ENCODE measurements at regions not wholly inside any gene's neighbourhood (a gene's known extent, or its start where the extent isn't known, plus 50 kb on each side); places are given as distances from the start of the nearest gene placed in this dataset.
"Not testable (repeated sequence)": the region's sequence is repeated elsewhere in the genome, so short reads cannot be mapped to it uniquely, and the experiment has no call there.

DNA sequence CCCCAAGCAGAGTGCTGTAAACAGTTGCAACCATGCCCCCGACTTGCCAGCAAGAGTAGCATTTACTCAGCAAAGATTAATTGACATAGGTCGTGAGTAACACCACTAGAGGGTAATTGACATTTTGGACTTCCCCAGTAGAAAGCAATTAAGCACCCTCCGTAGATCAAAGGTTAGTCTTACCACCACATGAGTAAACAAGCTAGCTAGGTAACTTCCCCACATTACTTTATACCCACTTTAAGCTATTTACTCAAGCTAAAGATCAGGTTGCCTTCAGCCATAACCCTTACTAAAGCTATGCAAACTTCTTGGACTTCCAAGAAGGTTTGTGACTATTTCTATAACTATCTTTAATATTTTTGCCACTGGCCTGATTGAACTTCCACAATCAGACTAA is 1072.7 kb downstream of the OTOL1 start:
- no peak for DNase-seq

DNA sequence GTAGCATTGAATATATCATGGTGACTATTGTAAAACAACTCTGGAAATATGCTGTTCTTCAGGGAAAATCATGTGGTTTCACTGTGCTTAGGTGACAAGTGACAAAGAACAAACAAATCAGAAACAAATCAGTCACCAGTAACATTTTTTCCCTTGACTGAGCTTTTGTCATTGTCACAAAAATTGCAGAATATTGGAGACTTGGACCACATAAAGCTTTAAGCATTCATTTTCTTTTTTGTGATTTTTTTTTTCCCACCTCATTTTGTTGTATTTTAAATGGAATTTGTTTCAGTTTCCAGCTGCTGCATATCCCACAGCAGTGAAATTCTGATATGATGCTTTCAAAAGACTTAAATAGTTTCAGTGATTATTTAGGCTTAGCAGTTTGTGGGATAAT is 1088.4 kb downstream of the OTOL1 start:
- no peak for DNase-seq

DNA sequence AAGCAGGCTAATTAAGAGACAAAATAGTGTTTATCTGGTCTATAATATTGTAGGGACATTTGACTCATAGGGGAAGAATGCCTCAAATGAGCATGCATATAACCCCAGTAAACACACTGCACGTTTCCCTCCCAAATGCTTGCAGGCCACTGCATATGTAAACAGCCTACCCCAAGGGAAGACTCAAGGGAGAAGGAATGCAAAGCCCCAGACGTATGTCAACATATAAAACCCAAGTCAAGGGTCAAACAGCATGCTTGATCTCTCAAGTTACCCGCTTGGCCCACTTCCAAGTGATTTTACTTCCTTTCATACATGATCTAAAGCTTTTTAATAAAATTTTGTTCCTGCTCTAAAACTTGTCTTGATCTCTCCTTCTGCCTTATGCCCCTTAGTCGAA is 1090.0 kb downstream of the OTOL1 start:
- peak; percentile 55 for DNase-seq

DNA sequence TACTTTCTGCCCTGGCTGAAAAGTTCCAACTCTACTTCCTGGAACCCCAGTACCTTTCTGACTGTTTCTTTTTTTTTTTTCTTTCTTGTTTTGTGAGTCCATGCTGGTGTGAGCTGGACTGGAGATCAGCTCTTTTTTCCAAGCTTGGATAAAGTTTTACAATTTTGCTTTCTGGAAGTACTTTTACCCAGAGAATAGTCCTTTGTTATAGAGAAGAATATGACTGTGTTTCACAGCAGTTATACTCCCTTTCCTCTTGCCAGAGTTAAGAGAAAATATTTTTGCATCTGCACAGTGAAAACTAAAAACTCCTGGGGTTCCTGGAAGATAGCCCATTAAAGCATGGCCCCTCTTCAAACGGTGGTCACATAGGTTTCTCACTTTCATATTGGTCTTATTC is 1100.6 kb downstream of the OTOL1 start:
- no peak for DNase-seq

DNA sequence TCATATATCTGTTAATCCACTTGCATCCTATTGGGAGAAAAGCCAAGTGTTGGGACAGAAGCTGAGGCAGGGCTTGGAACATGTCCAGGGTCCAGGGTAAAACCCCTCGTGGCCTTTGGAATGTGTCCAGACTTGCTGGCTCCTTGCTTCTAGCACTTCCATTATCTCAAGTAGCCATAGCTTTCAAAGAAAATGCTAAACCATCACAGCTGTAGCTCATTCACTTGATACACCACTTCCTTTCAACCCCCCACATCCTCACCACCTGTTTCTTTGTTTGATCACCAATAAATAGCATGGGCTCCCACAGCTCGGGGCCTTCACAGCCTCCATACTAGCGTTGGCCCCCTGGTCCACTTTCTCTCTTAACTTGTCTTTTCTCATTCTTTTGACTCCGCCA is 1101.9 kb downstream of the OTOL1 start:
- not testable (repeated sequence) for DNase-seq

DNA sequence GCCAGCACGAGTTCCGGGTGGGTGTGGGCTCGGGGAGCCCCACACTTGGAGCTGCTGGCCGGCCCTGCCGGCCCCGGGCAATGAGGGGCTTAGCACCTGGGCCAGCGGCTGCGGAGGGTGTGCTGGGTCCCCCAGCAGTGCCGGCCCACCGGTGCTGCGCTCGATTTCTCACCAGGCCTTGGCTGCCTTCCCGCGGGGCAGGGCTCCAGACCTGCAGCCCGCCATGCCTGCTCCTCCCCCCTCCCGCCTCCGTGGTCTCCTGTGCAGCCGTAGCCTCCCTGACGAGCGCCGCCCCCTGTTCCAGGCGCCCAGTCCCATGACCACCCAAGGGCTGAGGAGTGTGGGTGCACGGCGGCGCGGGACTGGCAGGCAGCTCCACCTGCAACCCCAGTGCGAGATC is 1103.1 kb downstream of the OTOL1 start:
- not testable (repeated sequence) for DNase-seq

DNA sequence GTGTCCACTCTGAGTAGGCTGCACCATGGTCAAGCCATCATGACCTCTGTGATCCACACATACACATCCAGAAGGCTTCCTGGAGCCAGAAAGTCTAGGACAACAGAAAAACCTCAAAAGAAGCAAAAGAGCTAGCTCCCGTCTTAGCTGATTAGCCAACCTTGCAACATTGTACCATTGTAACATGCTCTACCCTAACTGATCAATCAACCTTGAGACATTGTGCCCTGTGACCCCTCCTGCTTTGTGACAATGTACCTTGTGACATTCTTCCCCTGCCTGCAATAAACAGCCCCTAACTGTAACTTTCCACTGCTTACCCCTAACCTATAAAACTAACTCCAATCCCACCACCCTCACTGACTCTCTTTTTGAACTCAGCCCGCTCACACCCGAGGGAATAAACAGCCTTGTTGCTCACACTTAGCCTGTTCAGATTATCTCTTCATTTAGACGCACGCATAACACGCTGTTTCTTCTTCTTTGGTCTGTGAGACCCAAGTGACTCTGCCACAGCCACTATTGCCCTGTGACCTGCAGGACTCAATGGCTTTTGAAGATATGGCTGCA is 1104.6 kb downstream of the OTOL1 start:
- DNase-seq = no peak

DNA sequence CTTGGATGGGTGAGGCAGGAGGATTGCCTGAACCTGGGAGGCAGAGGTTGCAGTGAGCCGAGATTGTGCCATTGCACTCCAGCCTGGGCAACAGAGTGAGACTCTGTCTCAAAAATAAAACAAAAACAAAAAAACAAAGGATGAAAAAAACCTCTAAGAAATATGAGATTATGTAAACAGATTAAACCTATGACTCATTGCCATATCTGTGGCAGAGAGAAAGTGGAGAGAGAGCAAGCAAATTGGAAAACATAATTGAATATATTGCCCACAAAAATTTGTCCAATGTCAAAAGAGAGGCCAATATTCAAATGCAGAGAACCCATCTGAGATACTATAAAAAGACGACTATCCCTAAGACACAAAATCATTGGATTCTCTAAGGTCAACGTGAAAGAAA is 1106.0 kb downstream of the OTOL1 start:
- DNase-seq = peak; percentile 9

DNA sequence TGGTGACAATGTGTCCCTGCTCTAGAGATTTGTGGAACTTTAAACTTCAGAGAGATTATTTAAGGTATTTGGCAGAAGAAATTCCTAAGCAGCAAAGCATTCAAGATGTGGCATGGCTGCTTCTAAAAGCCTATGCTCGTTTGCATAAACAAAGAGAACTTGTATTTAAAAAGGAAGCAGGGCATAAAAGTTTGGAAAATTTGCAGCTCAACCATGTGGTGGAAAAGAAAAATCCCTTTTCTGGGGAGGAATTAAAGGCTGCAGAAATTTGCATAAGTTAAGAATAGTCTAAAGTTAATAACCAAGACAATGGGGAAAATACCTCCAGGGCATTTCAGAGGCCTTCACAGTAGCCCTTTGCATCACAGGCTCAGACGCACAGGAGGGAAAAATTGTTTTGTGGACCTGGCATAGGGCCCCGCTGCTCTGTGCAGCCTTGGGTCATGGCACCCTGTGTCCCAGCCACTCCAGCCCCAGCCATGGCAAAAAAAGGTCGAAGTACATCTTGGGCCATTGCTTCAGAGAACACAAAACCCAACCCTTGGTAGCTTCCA is 1109.1 kb downstream of the OTOL1 start:
- no peak for DNase-seq

DNA sequence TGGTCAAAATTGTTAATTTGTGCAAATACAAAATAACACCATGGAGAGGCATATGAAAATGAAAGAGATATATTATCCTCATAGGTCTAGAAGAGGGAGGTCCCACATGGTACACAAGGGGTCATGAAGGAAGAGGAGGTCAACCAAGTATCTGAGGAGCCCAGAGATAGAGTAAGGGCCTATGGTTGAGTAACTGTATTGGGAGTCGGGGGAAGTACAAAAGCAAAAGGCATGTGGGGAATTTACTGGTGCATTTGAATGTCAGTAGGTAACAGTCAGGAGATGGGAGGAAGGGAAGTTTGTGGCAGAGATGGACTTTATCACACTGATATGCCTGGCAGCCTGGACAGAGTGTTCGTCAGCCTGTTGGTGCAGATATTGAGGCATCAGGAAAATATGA is 1113.7 kb downstream of the OTOL1 start:
- no peak for DNase-seq

DNA sequence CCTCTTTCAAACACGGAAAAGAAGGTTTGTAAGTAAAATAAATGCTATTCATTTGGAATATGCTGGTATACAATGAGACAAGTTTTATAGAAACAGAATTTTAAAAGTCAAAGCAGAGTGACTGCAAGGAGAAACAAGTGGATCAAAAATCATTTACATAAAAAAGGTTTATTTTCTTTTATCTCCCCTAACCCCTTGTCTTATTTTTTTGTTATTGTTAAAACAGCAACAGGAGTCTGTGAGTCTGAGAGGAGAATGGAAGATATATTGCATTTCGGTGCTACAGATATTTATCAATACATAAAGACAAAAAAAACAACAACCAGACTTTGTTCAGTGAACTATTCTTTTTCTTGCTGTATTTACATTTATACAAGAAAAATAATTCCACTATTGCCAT is 1116.4 kb downstream of the OTOL1 start:
- DNase-seq = no peak

DNA sequence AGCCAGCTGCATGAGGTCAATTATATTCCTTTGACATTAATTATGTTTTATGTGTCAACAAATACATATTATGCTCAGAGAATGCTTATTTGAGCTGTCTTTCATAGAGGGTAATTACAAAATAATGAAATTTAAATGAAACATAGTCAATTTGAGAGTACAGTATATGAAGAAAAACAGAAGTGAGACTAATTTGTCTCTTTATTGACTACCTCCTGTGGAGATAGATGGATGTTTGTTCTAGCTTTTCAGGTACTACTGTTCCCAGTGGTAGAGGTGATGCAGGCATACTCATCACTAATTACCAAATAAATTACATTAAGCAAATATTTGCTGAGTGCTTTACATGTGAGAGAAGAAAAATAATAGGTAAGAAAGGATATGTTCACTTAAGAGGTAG is 1129.6 kb downstream of the OTOL1 start:
- no peak for DNase-seq

DNA sequence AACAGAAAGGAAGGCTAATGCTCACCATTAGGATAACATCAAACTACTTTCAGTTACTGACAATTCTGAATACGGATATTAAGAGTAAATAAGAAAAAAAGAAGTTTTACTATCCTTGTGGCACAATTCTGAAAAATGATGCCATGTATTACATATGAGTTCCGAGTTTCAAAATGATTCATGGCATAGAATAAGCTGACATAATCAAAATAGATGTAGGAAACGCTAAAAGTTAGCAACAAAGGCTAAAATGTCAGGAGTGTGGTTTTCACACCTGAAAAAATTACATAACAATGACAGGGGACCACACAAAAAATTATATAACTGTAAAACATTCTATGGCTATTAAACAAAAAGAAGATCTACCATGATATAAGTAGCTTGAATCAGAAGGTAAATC is 1131.9 kb downstream of the OTOL1 start:
- DNase-seq = no peak

DNA sequence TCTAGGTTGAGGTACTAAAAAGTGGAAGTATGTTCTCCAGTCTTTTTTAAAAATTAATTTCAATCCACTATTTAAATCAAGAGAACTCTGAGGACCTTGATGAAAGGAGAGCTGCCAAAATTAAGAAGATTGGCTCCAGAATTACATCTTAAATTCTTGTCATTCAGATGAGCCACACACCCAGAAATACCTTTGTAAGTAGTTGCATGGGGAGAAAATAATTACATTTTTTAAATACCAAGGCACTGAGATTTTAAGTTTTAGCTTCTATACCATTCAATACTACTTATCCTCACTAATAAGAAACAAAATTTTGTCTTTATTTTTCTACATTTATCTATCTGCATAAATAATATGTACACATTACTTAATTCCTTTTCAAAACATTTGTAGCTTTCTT is 1132.8 kb downstream of the OTOL1 start:
- DNase-seq = no peak

DNA sequence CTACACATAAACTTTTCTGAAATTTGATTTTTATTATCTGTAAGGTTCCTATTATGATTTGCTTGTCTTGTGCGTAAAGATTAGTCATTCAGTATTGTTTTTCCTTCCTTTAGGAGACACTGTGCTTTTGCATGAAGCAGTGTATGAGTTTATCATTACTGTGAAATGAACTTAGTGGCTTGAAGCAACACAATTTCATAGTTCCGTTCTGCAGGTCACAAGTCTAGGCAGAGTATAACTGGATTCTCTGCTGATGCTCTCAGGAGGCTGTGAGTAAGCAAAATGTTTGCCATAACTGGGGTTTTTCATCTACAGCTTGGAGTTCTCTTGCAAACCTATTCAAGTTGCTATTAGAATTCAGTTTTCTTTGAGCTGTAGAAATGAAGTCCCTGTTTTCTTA is 1136.1 kb downstream of the OTOL1 start:
- DNase-seq = peak; percentile 3

DNA sequence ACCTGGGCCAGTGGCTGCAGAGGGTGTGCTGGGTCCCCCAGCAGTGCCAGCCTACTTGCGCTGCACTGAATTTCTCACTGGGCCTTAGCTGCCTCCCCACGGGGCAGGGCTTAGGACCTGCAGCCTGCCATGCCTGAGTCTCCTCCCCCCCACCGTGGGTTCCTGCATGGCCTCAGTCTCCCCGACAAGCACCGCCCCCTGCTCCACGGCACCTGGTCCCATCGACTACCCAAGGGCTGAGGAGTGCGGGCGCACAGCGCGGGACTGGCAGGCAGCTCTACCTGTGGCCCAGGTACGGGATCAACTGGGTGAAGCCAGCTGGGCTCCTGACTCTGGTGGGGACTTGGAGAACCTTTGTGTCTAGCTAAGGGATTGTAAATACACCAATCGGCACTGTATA is 1143.6 kb downstream of the OTOL1 start:
- not testable (repeated sequence) for DNase-seq

DNA sequence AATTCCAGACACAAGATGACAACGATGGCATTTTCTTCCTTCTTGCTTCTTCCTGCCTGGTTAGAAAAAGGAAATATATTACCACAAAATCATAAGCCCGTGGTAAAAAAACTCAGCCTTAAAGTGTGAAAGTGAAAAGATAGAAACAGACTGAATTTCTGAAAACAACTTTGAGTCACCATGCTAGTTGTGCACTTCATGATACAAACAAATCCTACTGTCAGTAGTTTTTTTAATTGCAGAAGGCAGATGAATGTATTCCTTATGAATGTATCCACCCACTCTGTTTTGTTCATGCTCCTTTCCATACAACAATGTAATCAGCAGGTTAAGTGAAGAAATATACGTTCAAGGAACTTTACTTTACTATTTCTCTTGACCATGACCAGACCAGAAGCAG is 1144.7 kb downstream of the OTOL1 start:
- no peak for DNase-seq

DNA sequence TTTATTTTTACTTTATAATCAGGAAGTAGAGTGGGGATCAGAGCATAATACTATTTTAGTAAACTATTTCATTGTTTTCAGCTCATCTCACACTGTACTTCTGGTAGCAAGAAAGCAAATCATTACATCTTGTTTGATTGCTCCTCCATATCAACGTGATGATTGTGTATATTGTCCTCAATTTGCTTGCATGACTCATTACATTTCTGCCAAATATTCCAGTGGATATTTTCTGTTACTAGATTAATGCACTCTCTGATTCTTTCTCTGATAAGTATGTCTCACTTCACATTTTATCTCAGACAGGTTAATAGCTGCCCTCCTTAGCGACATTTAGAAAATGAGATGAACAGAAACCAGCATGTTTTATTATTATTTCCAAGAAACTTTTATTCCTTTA is 1145.3 kb downstream of the OTOL1 start:
- no peak for DNase-seq

DNA sequence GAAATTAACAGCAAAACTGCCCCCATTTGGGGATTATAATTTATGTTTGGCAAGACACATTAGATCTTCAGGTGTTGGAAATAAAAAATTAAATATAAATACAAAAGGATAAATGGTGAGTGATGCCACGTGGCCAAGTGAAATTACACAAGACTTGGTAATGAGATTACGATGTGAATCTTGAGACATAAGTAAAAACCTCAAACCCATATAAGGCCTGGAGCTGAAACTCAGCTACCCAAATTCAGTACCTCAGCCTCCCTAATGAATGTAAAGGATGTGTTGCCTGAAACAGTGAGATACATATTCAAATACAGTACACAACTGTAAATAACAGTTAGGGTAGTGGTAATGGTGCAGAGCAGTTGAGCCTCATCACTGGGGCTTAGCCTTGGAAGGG is 1146.6 kb downstream of the OTOL1 start:
- DNase-seq = no peak

DNA sequence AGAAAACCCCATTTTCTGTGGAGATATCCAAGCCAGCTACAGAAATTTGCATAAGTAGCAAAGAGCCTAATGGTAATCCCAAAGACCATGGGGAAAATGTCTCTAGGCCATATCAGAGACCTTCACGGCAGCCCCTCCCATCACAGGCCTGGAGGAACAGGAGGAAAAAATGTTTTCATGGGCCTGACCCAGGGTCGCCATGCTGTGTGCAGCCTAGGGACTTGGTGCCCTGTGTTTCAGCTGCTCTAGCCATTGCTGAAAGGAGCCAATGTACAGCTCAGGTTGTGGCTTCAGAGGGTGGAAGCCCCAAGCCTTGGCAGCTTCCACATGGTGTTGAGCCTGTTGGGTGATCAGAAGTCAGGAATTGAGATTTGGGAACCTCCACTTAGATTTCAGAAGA is 1150.7 kb downstream of the OTOL1 start:
- no peak for DNase-seq

DNA sequence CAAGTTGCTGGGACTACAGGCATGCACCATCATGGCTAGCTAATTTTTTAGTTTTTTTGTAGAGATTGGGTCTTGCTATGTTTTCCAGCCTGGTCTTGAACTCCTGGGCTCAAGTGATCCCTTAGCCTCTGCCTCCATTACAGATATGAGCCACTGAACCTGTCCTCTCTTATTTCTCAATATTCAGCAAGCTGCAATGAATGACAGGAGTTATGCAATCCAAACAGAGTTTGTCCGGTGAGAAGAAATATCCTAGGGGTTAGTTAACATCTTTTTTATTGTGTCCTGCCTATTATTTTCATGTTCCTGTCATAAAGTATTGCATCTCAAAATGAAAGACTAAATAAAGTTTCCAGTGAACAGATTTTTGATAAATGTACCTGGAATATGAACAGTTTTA is 1161.4 kb downstream of the OTOL1 start:
- no peak for DNase-seq

DNA sequence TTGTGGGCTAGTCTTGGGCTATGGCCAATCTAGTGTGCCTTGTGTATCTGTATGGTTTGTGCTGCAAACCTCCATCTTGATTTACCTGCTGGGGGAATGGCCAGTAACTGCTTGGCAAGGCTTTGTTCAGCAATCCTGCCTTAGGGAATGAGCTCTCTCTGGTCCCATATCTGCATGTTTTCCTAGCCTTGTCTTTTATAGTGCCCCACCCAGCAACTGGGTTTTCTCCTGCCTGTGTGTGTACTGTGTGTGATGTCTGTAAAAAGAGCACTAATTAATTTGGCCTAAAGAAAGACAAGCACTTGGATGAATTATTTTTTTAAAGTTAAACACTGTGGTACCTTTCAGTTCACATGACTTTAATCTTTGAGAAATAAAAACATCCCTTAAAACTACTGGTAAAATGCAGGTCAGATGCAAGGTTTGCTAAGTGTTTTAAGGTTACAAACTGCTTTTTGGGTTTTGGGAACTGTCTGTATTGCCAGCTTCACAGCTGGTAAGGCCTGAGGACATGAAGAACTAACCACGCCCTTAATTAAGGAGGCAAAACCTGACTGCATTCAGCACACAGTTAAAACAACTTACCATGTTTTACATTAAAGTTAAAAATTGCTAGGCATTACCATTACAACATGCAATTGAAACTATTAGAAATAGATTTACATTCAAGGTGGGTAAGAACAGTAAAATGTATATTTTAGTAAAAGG is 1169.2 kb downstream of the OTOL1 start:
- no peak for DNase-seq

DNA sequence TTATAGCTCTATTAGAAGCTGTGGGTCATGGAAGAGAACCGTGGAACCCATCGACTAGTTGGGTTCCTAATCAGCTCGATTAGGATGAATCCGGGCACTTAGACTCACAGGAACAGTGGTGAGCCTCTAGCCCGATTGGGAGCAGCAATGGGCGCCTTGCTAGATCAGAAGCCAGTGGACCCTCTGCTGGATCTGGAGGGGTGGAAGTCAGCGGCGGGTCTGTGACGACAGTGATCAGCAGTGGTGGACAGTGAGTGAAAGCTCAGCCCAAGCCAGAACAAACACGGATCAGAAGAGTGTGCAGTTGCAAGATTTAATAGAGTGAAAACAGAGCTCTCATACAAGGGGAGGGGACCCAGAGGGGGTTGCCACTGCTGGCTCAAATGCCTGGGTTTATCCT is 1170.2 kb downstream of the OTOL1 start:
- no peak for DNase-seq

DNA sequence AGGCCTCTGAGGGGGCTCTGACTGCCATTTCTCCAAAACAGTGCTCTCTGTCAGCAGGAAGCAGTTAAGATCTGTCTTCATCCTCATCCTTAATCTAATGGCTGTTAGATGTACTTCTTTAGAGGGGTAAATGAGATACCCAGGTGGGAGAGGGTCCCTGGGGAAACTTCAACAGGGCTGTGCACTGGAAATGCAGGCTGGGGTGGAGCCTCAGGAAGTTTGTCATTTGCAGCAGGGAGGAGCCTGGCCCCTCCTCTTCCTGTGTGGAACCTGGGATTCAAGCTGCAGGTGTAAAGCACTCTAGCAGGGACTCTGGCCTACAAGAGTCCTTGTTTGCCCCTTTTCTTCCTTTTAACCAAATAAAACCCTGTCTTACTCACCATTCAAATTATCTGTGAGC is 1173.6 kb downstream of the OTOL1 start:
- no peak for DNase-seq

DNA sequence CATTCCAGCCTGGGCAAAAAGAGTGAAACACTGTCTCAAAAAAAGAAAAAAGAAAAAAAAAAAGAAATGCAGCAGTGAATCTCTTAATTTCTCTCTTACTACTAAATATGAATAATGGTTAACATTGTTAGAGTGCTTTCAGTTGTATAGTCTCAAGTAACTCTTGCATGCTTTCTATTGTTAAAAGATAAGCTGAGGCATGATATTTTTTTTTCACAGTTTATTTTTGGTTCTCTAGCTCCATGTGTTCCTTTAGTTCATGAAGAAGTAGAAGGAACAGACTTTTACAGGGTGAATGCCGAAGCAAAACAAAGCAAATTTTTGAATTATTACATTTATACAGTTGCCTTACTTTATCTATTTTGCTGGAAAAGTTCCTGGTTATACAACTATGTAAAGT is 1180.9 kb downstream of the OTOL1 start:
- no peak for DNase-seq

Measured in fibroblast of skin of back (primary cell).